ENCODE measurements at regions not wholly inside any gene's neighbourhood (a gene's known extent, or its start where the extent isn't known, plus 50 kb on each side); places are given as distances from the start of the nearest gene placed in this dataset.
"Not testable (repeated sequence)": the region's sequence is repeated elsewhere in the genome, so short reads cannot be mapped to it uniquely, and the experiment has no call there.

DNA sequence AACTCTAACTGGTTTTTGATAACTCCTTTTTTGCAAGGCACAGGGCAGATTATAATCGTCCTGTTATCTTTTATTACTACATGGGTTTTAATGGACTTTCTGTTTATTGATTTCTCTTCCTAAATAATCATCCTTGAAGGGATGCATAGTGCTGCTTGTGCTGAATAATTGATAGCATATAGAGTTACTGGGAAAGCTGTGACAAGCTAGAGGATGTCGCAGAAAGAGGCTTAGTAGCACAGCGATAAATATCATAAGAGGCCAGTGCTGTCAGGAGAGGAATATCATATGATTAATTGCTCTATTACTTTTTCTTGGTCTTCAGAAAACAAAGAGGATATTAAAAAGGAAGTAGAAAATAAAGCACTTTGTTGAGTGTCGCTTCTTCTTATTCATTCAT lies 1007.1 kb upstream of the ACO1 start:
- in situ Hi-C loops (cut with HindIII; ENCODE audit: low sequenced_read_pairs), result no loop called here

DNA sequence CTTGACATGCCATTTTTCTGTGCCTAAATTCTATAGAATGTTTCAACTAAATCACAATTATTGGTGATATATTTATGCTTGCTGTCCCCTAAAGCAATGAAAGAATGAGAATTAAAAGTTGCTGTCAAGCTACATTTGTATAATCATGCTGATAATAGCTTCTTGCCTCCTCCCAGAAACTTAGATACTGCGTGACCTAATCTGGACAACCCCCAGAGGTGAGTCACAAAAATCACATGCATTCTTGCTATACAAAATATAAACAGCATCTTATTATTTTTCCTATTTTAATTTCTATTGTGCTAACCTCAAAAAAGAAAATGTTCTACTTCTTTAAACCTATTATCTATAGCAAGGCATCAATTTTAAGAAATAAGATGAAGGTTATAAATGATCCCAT lies 995.8 kb upstream of the ACO1 start:
- in situ Hi-C loops (cut with HindIII; ENCODE audit: low sequenced_read_pairs), result no loop called here

DNA sequence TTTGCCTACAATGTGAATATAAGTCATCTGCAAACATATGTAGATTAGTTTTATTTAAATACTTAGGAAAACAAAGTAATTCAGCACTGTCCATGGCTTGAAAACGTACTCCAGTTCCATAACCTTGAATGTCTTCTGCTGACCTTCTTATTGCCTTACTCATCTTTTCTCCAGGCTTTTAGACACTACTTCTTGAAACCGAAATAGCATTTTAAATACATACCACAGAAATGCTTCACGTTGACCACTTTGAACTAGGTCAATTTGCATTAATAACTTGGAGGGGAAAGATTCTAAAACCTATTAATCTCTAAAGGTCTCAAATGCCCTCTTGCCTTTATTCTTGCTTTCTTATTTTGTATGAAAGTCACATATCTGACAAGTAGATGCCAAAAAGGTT lies 995.4 kb upstream of the ACO1 start:
- in situ Hi-C loops (cut with HindIII; ENCODE audit: low sequenced_read_pairs), result no loop called here

DNA sequence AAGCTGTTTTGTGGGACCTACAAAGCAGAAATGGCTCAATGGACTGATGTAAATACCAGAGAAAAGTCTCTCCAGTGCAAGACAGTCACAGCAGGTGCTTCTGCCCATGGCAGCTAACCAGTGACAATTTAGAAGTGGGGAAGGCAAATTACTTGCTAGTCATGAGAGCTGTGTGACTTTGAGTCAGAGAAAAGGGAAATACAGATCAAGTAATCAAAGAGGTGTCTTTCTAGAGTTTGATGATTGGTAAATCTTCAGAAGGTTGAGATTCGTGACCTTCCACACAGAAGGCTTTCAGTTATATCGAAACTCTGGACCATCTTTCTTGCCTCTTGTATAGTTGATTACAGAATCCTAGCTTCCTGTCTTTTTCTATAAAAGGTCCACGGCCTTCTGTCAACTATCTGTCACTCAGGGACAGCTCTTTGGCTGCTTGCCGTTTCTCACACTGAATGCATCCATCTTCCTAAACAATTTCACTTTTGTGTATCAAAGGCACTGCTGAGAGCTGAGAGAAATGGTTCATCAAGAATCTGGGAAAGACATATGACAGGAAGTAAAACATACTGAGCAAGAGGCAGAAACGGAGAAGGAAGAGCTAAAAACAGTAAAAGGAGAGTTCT lies 993.9 kb upstream of the ACO1 start:
- in situ Hi-C loops (cut with HindIII; ENCODE audit: low sequenced_read_pairs), result no loop called here

DNA sequence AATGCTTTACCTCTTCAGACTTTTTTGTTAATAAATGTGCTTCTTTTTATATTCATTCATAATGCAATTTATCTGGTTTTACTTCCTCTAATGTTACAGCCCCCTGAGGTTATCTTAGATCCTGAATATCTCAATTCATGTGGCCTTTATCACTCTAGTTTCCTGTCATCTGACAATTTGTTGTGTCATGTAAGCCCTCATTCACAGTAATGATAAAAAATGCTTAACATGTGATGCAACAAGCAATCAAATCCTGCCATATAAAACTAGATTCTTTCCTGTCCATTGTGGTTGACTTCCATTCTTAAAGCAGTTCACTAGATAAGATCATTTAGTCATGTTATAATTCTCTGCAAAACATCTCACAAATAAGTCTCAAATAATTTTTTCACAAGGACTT lies 991.2 kb upstream of the ACO1 start:
- in situ Hi-C loops (cut with HindIII; ENCODE audit: low sequenced_read_pairs), result no loop called here

DNA sequence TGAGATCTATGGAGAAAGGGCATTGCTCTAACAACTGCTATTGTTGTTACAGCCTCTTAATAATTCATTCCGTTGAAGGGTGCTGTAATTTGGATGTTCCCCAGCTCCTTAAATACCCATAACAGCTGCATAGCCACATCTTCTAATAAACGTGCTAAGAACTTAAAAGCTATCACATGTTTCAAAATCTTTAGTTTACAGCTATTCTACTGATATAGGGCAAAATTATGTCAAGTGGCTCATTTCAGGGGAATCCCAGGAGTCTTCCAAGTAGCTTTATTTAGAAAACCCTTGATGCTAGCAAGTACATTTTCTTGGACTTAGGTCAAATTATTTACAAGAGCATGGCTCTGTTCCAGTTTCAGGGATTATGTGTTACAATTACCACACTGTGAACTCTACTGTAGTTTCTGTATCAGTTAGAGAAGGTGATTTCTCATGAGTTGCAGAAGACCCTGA lies 990.4 kb upstream of the ACO1 start:
- in situ Hi-C loops (cut with HindIII; ENCODE audit: low sequenced_read_pairs), result no loop called here

DNA sequence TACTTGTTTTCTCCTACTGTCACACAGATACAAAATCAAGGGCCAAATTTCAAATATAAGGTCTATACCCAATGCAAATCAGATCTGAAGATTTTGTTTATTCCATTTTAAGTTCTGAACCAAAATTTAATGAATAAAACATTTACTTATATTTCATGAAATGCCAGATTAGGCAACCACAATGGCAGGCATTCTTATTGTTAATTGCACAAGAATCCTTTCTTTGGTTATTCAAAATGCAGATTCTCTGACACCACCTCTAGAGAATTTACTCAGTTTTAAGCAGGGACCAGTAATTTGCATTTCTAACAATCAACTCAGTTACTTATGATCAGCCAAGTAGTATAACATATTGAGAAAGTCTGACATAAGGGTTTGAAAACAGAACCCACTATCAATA lies 972.4 kb upstream of the ACO1 start:
- in situ Hi-C loops (cut with HindIII; ENCODE audit: low sequenced_read_pairs), result no loop called here

DNA sequence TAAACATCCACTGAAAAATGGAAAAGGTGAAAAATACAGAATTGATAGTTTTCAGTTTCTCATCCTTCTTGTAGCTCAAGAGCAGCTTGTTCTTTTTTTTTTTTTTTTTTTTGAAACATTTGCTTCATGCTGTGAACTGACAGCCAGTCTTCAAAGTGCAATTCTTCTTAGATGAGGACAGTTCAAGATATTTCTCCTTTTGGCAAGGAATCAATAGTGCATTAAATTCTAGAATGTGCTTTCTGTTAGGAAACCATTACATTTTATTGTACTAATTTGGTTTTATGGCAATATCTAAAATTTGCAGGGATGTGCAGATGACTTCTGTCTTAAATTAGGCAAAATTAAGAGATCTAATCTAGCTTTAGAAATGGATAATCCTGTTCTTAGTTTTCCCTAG lies 969.3 kb upstream of the ACO1 start:
- in situ Hi-C loops (cut with HindIII; ENCODE audit: low sequenced_read_pairs), result no loop called here

DNA sequence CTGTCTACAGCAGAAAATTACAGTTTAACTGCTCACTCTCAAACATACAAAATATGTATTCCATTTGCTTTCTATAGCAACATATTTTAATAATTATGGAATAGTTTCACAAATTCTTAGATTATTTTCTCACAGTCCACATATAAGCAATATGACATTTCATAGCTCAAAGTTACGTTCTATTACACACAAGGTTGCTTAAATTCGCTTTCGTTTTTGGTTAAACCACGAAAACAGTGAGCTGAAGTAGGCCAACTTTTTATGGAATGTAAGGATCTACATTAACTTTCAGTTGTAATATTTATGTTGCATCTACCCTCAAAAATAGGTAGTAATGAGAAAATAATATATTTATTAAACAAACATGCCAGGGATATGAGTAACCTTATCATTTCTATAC lies 966.0 kb upstream of the ACO1 start:
- in situ Hi-C loops (cut with HindIII; ENCODE audit: low sequenced_read_pairs), result no loop called here

DNA sequence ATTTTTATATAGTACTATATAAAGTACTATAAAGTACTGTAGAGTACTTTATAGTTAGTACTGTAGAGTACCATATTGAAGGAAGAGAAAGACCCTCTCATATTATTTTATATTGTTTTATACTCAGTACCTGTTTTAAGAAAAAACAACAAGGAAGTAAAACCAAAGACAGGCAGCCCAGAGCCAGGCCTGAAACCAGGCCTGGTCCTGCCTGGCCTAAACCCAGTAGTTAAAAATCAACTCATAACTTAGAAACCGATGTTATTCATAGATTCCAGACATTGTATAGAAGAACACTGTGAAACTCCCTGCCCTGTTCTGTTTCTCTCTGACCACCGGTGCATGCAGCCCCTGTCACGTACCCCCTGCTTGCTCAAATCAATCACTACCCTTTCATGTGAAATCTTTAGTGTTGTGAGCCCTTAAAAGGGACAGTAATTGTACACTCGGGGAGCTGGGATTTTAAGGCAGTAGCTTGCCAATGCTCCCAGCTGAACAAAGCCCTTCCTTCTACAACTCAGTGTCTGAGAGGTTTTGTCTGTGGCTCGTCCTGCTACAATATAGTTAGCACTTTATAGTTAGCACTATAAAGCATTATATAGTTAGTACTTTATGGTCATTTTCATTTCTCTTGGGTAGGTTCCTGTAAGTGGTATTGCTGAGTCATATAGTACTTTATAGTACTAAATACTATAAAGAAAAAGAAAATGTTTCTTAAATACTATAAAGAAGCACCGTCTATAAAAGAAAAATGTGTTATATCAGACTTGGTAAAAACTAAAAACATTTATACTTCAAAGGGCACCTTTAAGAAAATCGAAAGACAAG lies 940.6 kb upstream of the ACO1 start:
- in situ Hi-C loops (cut with HindIII; ENCODE audit: low sequenced_read_pairs), result not testable (repeated sequence)

DNA sequence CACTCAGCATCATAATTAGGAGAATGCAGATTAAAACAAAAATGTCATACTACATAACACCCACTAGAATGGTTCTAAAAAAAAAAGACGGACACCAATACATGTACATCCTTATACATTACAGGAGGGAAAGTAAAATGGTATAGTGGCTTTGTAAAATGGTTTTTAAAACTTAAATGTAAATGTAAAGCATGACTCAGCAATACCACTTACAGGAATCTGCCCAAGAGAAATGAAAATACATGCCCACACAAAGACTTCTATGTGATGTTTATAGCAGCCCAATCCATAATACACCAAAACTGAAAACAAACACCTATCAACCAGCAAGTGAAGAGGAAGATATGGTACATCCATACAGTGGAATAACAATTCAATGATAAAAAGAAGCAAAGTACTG lies 939.1 kb upstream of the ACO1 start:
- in situ Hi-C loops (cut with HindIII; ENCODE audit: low sequenced_read_pairs), result no loop called here

DNA sequence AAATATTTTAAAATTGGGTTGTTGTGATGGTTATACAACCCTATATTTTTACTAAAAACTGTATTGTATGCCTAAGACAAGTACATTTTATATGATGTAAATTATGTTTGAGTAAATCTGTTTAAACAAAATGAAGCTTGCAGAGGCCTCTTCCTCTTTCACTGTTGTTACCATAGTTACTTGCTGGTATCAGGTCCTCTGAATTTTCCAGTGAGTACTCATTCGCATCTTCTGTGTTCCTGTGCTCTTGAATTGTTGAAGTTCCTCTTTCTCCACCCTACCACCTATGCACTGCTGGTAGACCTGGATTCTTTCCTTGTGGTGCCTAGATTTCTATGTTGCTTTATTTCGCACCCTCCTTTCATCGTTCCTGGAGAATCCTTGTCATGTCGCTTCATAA lies 938.5 kb upstream of the ACO1 start:
- in situ Hi-C loops (cut with HindIII; ENCODE audit: low sequenced_read_pairs), result no loop called here

DNA sequence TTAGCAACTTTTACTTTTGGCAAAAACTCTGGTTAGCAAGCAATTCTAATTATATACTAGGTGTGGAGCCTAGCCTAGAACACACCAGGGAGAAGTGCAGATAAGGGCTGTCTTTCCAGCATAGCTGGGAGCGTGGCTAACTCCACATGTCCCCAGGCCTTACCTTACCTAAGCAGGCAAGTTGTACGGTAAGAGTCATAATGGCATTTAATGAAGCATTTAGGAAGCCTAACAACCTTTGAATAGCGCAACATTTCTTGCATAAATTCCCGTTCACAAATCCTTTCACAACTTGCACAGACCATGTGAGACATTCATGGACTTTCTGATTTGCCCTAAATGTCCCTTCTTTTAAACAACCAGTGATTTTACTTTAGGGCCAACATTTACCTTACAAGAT lies 917.4 kb upstream of the ACO1 start:
- in situ Hi-C loops (cut with HindIII; ENCODE audit: low sequenced_read_pairs), result no loop called here

DNA sequence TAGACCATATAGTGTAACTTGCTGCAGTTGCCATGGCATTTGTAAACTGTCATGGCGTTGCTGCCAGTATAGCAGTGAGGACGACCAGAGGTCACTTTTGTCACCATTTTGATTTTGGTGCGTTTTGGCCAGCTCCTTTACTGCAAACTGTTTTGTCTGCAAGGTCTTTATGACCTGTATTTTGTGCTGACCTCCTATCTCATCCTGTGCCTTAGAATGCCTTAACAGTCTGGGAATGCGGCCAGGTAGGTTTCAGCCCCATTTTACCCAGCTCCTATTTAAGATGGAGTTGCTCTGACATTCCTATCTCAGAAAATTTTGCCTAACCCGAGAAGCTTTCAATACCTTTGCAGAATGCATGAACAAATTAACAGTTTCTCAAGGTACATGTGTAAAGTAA lies 914.4 kb upstream of the ACO1 start:
- in situ Hi-C loops (cut with HindIII; ENCODE audit: low sequenced_read_pairs), result no loop called here

DNA sequence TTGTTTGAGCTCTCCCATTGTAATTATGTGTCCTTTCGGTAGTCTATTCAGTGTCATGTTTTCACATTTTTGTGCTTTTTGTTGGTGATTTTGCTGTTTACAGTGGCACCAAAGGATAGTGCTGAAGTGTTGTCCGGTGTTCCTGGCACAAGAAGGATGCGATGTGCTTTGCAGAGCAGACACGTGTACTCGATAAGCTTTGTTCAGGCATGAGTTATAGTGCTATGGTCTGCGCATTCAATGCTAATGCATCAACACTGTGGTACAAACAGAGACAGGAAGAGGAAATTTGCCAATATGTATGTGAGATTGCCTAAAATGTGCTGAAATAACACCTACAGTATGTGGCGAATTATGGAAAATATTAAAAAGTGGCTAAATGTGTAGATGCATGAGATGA lies 913.4 kb upstream of the ACO1 start:
- in situ Hi-C loops (cut with HindIII; ENCODE audit: low sequenced_read_pairs), result no loop called here

DNA sequence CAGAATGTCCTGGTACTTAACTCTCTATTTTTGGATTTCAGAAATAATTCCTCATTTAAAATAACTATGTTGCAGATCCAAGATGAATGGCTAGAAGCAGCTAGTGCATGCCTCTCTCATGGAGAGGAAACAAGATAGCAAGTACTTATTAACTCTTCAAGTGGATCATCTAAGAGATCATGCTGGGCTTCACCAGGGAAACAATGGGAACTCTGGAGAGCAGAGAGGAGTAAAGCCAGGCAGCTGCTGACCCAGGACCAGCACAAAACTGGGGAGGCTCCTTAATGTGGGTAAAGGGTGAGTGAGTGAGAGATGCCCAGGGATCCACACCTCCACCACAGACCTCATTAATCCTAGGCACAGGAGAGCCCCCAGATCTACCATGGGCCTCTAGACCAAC lies 897.8 kb upstream of the ACO1 start:
- in situ Hi-C loops (cut with HindIII; ENCODE audit: low sequenced_read_pairs), result no loop called here

DNA sequence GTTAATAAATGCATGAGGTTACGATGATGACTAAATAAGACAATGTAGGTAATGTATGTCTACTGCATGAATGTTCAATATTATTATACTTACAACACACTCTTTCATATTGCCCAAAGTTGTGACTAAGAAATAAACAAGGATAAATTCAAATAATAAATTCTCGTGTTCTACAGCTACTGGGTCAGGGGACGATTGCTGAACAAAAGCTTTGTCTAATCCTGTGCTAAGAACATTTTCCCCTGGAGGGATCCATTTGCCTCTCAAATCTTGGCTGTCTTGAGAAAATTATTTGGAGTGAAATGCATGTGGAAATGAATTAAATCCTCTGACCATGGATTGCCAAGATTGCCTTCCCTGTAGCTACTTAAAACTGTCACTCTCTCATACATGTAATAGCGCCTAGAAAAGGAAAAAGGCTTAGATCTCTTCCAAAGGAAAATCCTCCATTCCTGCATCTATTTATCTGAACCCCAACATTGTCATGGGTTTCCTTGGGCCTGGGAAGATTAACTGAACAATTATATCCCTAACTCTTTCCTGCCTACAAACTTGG lies 893.8 kb upstream of the ACO1 start:
- in situ Hi-C loops (cut with HindIII; ENCODE audit: low sequenced_read_pairs), result no loop called here

DNA sequence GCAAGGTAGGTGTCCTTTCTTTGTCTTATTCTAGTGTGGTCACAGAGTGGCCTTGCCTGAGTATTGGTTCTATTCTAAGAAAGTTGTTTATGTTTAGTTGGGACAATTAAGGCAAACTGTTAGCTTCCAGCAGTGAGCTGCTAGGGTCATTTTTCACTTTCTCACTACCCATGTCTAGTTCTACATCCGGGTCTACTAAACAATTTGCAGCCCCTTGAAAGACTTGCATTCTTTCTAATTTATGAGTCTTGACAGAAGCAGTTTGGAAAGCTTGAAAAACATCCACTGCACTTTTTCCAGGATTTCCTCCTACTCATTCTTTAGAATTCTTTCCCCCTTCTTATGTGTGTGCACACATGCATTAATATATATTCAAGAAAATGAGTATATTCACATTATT lies 892.2 kb upstream of the ACO1 start:
- in situ Hi-C loops (cut with HindIII; ENCODE audit: low sequenced_read_pairs), result no loop called here

DNA sequence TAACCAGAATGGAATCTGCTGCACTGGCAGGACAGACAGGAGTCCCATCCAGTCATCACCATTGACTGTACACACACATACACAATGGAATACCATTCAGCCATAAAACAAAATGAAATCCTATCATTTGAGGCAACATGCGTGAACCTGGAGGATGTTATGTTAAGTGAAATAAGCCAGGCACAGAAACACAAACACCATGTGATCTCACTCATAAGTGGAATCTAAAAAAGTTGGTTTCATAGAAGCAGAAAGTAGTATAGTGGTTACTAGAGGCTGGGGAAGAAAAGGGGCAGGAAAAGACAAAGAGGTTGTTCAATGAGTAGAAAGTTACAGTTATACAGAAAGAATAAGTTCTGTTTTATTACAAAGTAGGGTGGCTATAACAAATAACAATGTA lies 884.0 kb upstream of the ACO1 start:
- in situ Hi-C loops (cut with HindIII; ENCODE audit: low sequenced_read_pairs), result no loop called here

DNA sequence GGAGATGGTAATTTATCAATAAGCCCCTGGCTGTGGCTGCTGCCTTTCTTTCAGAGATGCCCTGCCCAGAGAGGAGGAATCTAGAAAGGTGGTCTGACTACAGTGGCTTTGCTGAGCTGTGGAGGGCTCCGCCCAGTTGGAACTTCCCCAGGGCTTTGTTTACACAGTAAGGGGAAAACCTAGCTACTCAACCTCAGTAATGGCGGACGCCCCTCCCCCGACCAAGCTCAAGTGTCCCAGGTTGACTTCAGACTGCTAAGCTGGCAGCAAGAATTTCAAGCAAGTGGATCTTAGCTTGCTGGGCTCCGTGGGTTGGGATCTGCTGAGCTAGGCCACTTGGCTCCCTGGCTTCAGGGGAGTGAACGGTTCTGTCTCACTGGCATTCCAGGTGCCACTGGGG lies 865.4 kb upstream of the ACO1 start:
- in situ Hi-C loops (cut with HindIII; ENCODE audit: low sequenced_read_pairs), result no loop called here

DNA sequence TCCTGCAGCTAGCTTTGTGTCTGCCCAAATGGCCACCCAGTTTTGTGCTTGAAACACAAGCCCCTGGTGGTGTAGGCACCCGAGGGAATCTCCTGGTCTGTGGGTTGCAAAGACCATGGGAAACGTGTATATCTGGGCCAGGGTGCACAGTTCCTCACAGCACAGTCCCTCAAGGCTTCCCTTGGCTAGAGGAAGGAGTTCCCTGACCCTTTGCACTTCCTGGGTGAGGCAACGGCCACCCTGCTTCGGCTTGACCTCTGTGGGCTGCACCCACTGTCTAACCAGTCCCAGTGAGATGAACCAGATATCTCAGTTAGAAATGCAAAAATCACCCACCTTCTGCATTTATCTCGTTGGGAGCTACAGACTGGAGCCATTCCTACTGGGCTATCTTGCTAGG lies 865.0 kb upstream of the ACO1 start:
- in situ Hi-C loops (cut with HindIII; ENCODE audit: low sequenced_read_pairs), result no loop called here

DNA sequence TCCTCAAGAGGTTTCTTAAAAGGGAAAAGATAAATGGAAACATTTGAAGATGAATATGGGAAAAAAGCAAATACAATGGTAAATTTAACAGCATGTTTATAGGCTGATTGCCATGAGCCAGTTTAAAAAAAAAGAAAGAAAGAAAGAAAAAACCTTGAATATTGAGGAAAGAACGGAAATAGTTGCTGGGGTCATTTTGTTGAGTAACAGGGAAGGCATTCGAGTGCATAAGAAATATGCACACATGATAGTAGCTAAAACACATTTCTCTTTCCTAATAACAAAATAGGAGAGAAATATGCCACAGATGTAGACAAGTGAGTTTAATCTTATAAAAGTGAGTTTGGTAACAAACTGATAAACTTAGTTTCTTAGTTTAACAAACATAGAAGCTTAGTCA lies 864.6 kb upstream of the ACO1 start:
- in situ Hi-C loops (cut with HindIII; ENCODE audit: low sequenced_read_pairs), result no loop called here

Measured in DLD1 (cell line).